Naive thymus-derived CD4-positive, alpha-beta T cell (primary cell): ENCODE measurements at regions not wholly inside any gene's neighbourhood (a gene's known extent, or its start where the extent isn't known, plus 50 kb on each side); places are given as distances from the start of the nearest gene placed in this dataset.

Experiments used
- ATAC-seq: fragments of 150-1000 bp; cut with Tn5 transposase; 2 replicates; pipeline ENCODE4 v1.10.0; 2021; ENCODE audit warnings: mild to moderate bottlenecking, moderate library complexity
- CTCF ChIA-PET: fragments of 350-600 bp; sonication (Branson Sonifier 250); formaldehyde crosslinking; loops from one replicate; lab custom pipeline; 2021; ENCODE audit warnings: antibody characterized with exemption; lab: Charles Lee
- POLR2A ChIA-PET: fragments of 350-600 bp; sonication (Branson Sonifier 250); formaldehyde crosslinking; loops from one replicate; lab custom pipeline; 2021; ENCODE audit warnings: antibody characterized with exemption, inconsistent platforms; lab: Charles Lee
- DNase-seq, 9 donors: peaks; one replicate each; pipeline versions ENCODE4 v3.0.0 to v3.0.0-alpha.2; 2020 to 2022; ENCODE audit warnings: mixed read lengths in 1 of 9
- H3K27ac ChIP-seq: one replicate; pipeline ENCODE4 v1.7.0; 2013; ENCODE audit warnings: mild to moderate bottlenecking, low read depth, low read length, moderate library complexity
- H3K27me3 ChIP-seq, 2 donors: one replicate each; pipeline ENCODE4 v1.7.0; 2013; ENCODE audit warnings: low read length in 2 of 2, mild to moderate bottlenecking in 2 of 2, moderate library complexity in 2 of 2; ENCODE audit not compliant: control insufficient read depth in 2 of 2, insufficient read depth in 2 of 2
- H3K36me3 ChIP-seq, 3 experiments: 1 replicate in 2 of 3; 2 replicates in 1 of 3; pipeline ENCODE4 v1.7.0; 2013; ENCODE audit warnings: low read length in 3 of 3, mild to moderate bottlenecking in 3 of 3, moderate library complexity in 1 of 3; ENCODE audit not compliant: insufficient read depth in 3 of 3, control insufficient read depth in 2 of 3
- H3K4me1 ChIP-seq, 2 donors: one replicate each; pipeline ENCODE4 v1.7.0; 2013; ENCODE audit warnings: low read length in 2 of 2, mild to moderate bottlenecking in 2 of 2, moderate library complexity in 1 of 2; ENCODE audit not compliant: control insufficient read depth in 2 of 2, insufficient read depth in 2 of 2
- H3K4me3 ChIP-seq: 2 replicates; pipeline ENCODE4 v1.7.0; 2013; ENCODE audit warnings: mild to moderate bottlenecking, low read length
- H3K9me3 ChIP-seq, 3 experiments: 1 replicate in 2 of 3; 2 replicates in 1 of 3; pipeline ENCODE4 v1.7.0; 2013; ENCODE audit warnings: low read length in 3 of 3; ENCODE audit not compliant: control insufficient read depth in 2 of 3
- H3K27ac Mint-ChIP-seq, 9 donors: one replicate each; pipeline ENCODE4 v1.8.0; 2020 to 2022; ENCODE audit warnings: mixed read lengths in 9 of 9, mild to moderate bottlenecking in 8 of 9, moderate library complexity in 5 of 9, inconsistent platforms in 2 of 9
- H3K27me3 Mint-ChIP-seq, 5 donors: one replicate each; pipeline ENCODE4 v1.8.0; 2021 to 2022; ENCODE audit warnings: mixed read lengths in 5 of 5, mild to moderate bottlenecking in 1 of 5
- H3K36me3 Mint-ChIP-seq, 5 donors: one replicate each; pipeline ENCODE4 v1.8.0; 2020 to 2022; ENCODE audit warnings: mixed read lengths in 5 of 5, mild to moderate bottlenecking in 3 of 5, inconsistent platforms in 1 of 5
- H3K4me1 Mint-ChIP-seq, 7 donors: one replicate each; pipeline ENCODE4 v1.8.0; 2020 to 2022; ENCODE audit warnings: mixed read lengths in 7 of 7, mild to moderate bottlenecking in 3 of 7, inconsistent platforms in 1 of 7
- H3K4me3 Mint-ChIP-seq, 10 donors: one replicate each; pipeline ENCODE4 v1.8.0; 2020 to 2022; ENCODE audit warnings: mild to moderate bottlenecking in 10 of 10, mixed read lengths in 10 of 10, moderate library complexity in 6 of 10, inconsistent platforms in 2 of 10
- H3K9me3 Mint-ChIP-seq, 11 donors: one replicate each; pipeline ENCODE4 v1.8.0; 2020 to 2022; ENCODE audit warnings: mixed read lengths in 11 of 11, mild to moderate bottlenecking in 4 of 11, inconsistent platforms in 1 of 11, moderate library complexity in 1 of 11
- intact Hi-C, 2 donors: fragments of 100-400 bp; cut with micrococcal nuclease; formaldehyde crosslinking; loops; one replicate each; pipeline ENCODE4 v1.15.1; 2023

DNA sequence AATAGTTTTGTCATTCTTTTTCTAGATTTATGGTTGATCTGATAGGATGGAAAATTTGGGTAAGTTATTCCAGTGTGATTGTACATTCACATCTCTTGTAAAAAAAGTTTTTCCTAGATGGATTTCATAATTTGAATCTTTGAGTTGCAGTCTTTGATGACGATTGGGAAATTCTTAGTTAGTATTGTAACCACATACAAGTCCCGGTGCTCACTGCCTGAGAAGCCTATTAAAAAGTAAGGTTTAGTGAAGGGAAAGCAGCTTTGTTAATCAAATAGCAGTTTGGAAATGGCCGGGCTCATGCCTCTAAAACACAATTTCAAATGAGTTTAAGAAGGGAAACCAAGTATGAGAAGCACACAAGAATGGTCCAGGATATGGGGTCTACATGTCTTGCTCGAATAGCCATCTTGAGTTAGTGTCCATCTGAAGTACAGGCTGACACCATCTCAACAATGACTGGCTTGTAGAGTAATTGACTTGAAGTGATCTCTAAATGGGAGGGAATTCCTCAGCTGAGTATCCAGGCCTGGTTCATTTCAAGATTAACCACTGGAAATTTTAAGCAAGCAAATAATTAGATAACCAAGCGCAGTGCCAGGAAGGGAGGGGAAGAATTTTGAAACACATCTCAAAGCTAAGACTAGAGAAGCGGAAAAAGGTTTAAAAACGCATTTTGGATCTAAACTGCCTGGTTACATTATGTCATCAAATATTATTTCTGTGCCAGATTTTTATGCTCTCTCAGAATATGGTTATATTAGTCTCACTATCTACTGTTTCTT lies 1145.6 kb upstream of the MIR17HG start:
- Mint-ChIP-seq H3K27me3 (no peaks in the 10 kb centered on the region), H3K9me3 (peaks cover 2 to 22% (median 13%) of the 10 kb centered on the region in 11 donors), H3K27ac (no peak overlapping the region), H3K36me3 (no peaks in the 10 kb centered on the region), H3K4me1 (no peaks in the 10 kb centered on the region), H3K4me3 (no peak overlapping the region)
- H3K4me1 ChIP-seq, result no peaks in the 10 kb centered on the region
- H3K36me3 ChIP-seq, result no peaks in the 10 kb centered on the region
- ChIA-PET CTCF (no interaction called here), POLR2A (no interaction called here)
- DNase-seq (no peak), ATAC-seq (no peak)
- intact Hi-C loops, result no loop called here
- no peak overlapping the region for H3K4me3 ChIP-seq
- peaks cover 0 to 2% (median 0%) of the 10 kb centered on the region in 3 experiments for H3K9me3 ChIP-seq
- H3K27ac ChIP-seq, result no peak overlapping the region
- no peaks in the 10 kb centered on the region for H3K27me3 ChIP-seq

DNA sequence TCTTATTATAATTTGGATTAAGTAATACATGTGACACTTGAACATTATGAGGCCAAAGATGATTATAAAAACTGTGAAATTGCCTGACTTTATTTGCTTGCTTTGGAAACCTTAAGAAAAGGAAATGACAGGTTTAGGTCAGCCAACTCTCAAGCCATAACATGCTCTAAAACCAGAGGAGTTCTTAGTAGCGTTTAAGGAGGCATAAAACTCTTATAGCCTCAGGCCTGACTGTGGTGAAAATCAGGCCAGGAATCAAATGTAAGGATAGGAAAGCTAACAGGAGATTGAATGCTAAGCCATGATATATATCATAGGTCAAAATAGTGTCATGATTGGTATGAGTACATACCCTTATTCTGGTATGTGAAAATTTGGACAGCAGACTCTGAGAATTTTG lies 1142.4 kb upstream of the MIR17HG start:
- CTCF ChIA-PET, result no interaction called here
- POLR2A ChIA-PET, result no interaction called here

DNA sequence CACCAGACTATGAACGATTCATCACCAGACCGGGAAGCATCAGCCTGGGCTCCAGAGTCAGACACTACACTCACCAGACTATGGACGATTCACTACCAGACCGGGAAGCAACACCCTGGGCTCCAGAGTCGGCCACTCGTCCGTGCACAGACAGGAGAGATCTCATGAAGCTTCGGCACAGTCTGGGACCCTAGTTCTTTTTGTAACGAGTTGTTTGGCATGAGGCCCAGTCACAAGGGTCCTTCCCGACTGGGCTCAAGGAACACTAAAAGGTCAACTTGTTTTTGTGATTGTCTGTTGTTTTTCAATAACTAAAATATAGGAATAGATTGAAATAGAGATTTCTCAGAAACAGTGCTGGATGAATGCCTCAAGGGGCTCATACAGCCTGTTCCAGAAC lies 1141.6 kb upstream of the MIR17HG start:
- H3K4me3 Mint-ChIP-seq, result no peak overlapping the region
- H3K9me3 Mint-ChIP-seq, result peaks cover 5 to 32% (median 21%) of the 10 kb centered on the region in 11 donors
- Histone ChIP-seq H3K4me3 (no peak overlapping the region), H3K4me1 (no peaks in the 10 kb centered on the region), H3K27me3 (no peaks in the 10 kb centered on the region), H3K9me3 (peaks cover 0 to 4% (median 0%) of the 10 kb centered on the region in 3 experiments), H3K36me3 (no peaks in the 10 kb centered on the region), H3K27ac (no peak overlapping the region)
- H3K36me3 Mint-ChIP-seq, result peaks cover 0 to 3% (median 0%) of the 10 kb centered on the region in 5 donors
- ChIA-PET CTCF (no interaction called here), POLR2A (no interaction called here)
- ATAC-seq, result no peak
- no peaks in the 10 kb centered on the region for H3K4me1 Mint-ChIP-seq
- no peak overlapping the region for H3K27ac Mint-ChIP-seq
- no peak for DNase-seq
- no peaks in the 10 kb centered on the region for H3K27me3 Mint-ChIP-seq
- intact Hi-C loops, result no loop called here

More for the DNA sequence above, 1142.4 kb upstream of the MIR17HG start:
- intact Hi-C loops, result no loop called here
- H3K4me3 Mint-ChIP-seq, result no peak overlapping the region
- DNase-seq (no peak), ATAC-seq (no peak)
- Histone ChIP-seq H3K9me3 (peaks cover 0 to 4% (median 0%) of the 10 kb centered on the region in 3 experiments), H3K27me3 (no peaks in the 10 kb centered on the region), H3K27ac (no peak overlapping the region), H3K36me3 (no peaks in the 10 kb centered on the region), H3K4me1 (no peaks in the 10 kb centered on the region), H3K4me3 (no peak overlapping the region)
- H3K36me3 Mint-ChIP-seq, result peaks cover 0 to 3% (median 0%) of the 10 kb centered on the region in 5 donors
- no peak overlapping the region for H3K27ac Mint-ChIP-seq
- H3K27me3 Mint-ChIP-seq, result no peaks in the 10 kb centered on the region
- H3K9me3 Mint-ChIP-seq, result peaks cover 5 to 32% (median 19%) of the 10 kb centered on the region in 11 donors
- H3K4me1 Mint-ChIP-seq, result no peaks in the 10 kb centered on the region

- H3K36me3 ChIP-seq, result no peaks in the 10 kb centered on the region
- H3K36me3 Mint-ChIP-seq, result no peaks in the 10 kb centered on the region
- POLR2A ChIA-PET, result no interaction called here
- H3K9me3 Mint-ChIP-seq, result peaks cover 0 to 19% (median 3%) of the 10 kb centered on the region in 11 donors
- DNase-seq (no peak), ATAC-seq (no peak)
- H3K4me1 Mint-ChIP-seq, result no peaks in the 10 kb centered on the region
- no peaks in the 10 kb centered on the region for H3K27me3 ChIP-seq
- H3K27me3 Mint-ChIP-seq, result no peaks in the 10 kb centered on the region
- H3K9me3 ChIP-seq, result peaks cover 0 to 5% (median 0%) of the 10 kb centered on the region in 3 experiments
- intact Hi-C loops, result no loop called here
- no peaks in the 10 kb centered on the region for H3K4me1 ChIP-seq
- no peak overlapping the region for H3K27ac Mint-ChIP-seq
- H3K27ac ChIP-seq, result no peak overlapping the region
- CTCF ChIA-PET, result no interaction called here
- no peak overlapping the region for H3K4me3 ChIP-seq
- no peak overlapping the region for H3K4me3 Mint-ChIP-seq
Measured at GRCh38 chr13:90217275-90217674, 1130.2 kb upstream of the MIR17HG start.

- H3K27me3 Mint-ChIP-seq, result no peaks in the 10 kb centered on the region
- Histone ChIP-seq H3K4me3 (no peak overlapping the region), H3K27ac (no peak overlapping the region), H3K36me3 (no peaks in the 10 kb centered on the region), H3K9me3 (no peaks in the 10 kb centered on the region), H3K27me3 (no peaks in the 10 kb centered on the region), H3K4me1 (no peaks in the 10 kb centered on the region)
- no peak overlapping the region for H3K27ac Mint-ChIP-seq
- no peak overlapping the region for H3K4me3 Mint-ChIP-seq
- no peaks in the 10 kb centered on the region for H3K36me3 Mint-ChIP-seq
- H3K9me3 Mint-ChIP-seq, result peaks cover 0 to 20% (median 4%) of the 10 kb centered on the region in 11 donors
- no peaks in the 10 kb centered on the region for H3K4me1 Mint-ChIP-seq
- intact Hi-C loops, result no loop called here
- DNase-seq (no peak), ATAC-seq (no peak)
- POLR2A ChIA-PET, result no interaction called here
- CTCF ChIA-PET, result no interaction called here
Measured at GRCh38 chr13:90222758-90223157, 1124.7 kb upstream of the MIR17HG start.

DNA sequence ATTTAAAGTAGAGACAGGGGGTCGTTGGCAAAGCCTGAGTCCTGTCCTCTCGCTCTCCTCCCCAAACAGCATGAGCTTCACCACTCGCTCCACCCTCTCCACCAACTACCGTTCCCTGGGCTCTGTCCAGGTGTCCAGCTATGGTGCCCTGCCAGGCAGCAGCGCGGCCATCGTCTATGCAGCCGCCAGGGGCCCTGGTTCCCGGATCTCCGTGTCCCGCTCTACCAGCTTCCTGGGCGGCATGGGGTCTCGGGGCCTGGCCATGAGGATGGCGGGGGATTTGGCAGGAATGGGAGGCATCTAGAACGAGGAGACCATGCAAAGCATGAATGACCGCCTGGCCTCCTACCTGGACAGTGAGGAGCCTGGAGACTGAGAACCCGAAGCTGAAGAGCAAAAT lies 1117.2 kb upstream of the MIR17HG start:
- Histone ChIP-seq H3K27ac (no peak overlapping the region), H3K27me3 (no peaks in the 10 kb centered on the region), H3K4me3 (no peak overlapping the region), H3K9me3 (peaks cover 0 to 4% (median 0%) of the 10 kb centered on the region in 3 experiments), H3K36me3 (no peaks in the 10 kb centered on the region), H3K4me1 (no peaks in the 10 kb centered on the region)
- no peak for DNase-seq
- ATAC-seq, result no peak
- Mint-ChIP-seq H3K9me3 (peaks cover 0 to 22% (median 7%) of the 10 kb centered on the region in 11 donors), H3K27me3 (no peaks in the 10 kb centered on the region), H3K4me3 (no peak overlapping the region), H3K36me3 (peaks cover 0 to 3% (median 0%) of the 10 kb centered on the region in 5 donors), H3K27ac (no peak overlapping the region), H3K4me1 (no peaks in the 10 kb centered on the region)
- CTCF ChIA-PET, result no interaction called here
- POLR2A ChIA-PET, result no interaction called here
- intact Hi-C loops, result no loop called here

DNA sequence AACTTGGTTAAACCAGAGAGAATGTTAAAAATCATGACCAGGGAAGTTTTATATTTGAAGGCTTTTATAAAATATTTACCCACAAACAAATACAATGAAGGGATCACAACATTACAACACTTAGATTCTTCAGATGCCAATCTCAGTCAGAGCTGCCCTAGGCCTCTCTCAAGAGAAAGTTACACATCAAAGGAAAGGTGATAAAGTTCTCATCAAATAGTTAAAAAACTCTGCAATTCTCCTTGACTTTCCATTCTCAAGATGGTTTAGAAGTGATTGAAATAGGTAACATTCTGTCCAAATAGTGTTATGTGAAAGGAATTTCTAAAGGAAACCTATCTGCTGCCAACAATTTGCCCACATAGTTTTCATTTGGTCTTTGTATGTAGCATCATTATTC lies 1115.2 kb upstream of the MIR17HG start:
- H3K4me3 ChIP-seq, result no peak overlapping the region
- no peaks in the 10 kb centered on the region for H3K27me3 ChIP-seq
- Mint-ChIP-seq H3K36me3 (peaks cover 0 to 3% (median 0%) of the 10 kb centered on the region in 5 donors), H3K27ac (no peak overlapping the region), H3K9me3 (peaks cover 2 to 27% (median 6%) of the 10 kb centered on the region in 11 donors), H3K4me1 (no peaks in the 10 kb centered on the region), H3K4me3 (no peak overlapping the region), H3K27me3 (no peaks in the 10 kb centered on the region)
- no peaks in the 10 kb centered on the region for H3K4me1 ChIP-seq
- ChIA-PET CTCF (no interaction called here), POLR2A (no interaction called here)
- DNase-seq, result no peak
- intact Hi-C loops, result no loop called here
- peaks cover 0 to 4% (median 0%) of the 10 kb centered on the region in 3 experiments for H3K9me3 ChIP-seq
- no peak overlapping the region for H3K27ac ChIP-seq
- H3K36me3 ChIP-seq, result no peaks in the 10 kb centered on the region
- ATAC-seq, result no peak
